Mucosa of rectum (tissue), 2 donors: ENCODE measurements at regions not wholly inside any gene's neighbourhood (a gene's known extent, or its start where the extent isn't known, plus 50 kb on each side); places are given as distances from the start of the nearest gene placed in this dataset.

Source experiments
- H3K27ac ChIP-seq, 2 donors: one replicate each; pipeline ENCODE4 v1.7.0; 2013; ENCODE audit warnings: inconsistent platforms in 2 of 2, low read depth in 2 of 2, low read length in 2 of 2
- H3K27me3 ChIP-seq, 2 donors: one replicate each; pipeline ENCODE4 v1.7.0; 2013; ENCODE audit warnings: low read length in 2 of 2; ENCODE audit not compliant: control insufficient read depth in 2 of 2, insufficient read depth in 2 of 2
- H3K36me3 ChIP-seq, 2 donors: one replicate each; pipeline ENCODE4 v1.7.0; 2013; ENCODE audit warnings: low read length in 2 of 2; ENCODE audit not compliant: control insufficient read depth in 2 of 2, insufficient read depth in 2 of 2
- H3K4me1 ChIP-seq, 2 donors: one replicate each; pipeline ENCODE4 v1.7.0; 2013; ENCODE audit warnings: low read length in 2 of 2, mild to moderate bottlenecking in 1 of 2; ENCODE audit not compliant: control insufficient read depth in 2 of 2, insufficient read depth in 2 of 2
- H3K4me3 ChIP-seq, 2 donors: one replicate each; pipeline ENCODE4 v1.7.0; 2013; ENCODE audit warnings: low read length in 2 of 2
- H3K9ac ChIP-seq, 2 donors: one replicate each; pipeline ENCODE4 v1.7.0; 2013; ENCODE audit warnings: low read length in 2 of 2, low read depth in 1 of 2, mild to moderate bottlenecking in 1 of 2
- H3K9me3 ChIP-seq, 2 donors: one replicate each; pipeline ENCODE4 v1.7.0; 2013; ENCODE audit warnings: low read length in 2 of 2; ENCODE audit not compliant: control insufficient read depth in 2 of 2
- donor health status: healthy.
- donor health status: Normal muscosa, but diverticular disease.

- no peak overlapping the region for H3K4me3 ChIP-seq
- H3K9ac ChIP-seq, result no peak overlapping the region
- H3K4me1 ChIP-seq, result no peaks in the 10 kb centered on the region
- H3K36me3 ChIP-seq, result no peaks in the 10 kb centered on the region
- H3K27ac ChIP-seq, result no peak overlapping the region
- no peaks in the 10 kb centered on the region for H3K27me3 ChIP-seq
- no peaks in the 10 kb centered on the region for H3K9me3 ChIP-seq
Observed at GRCh38 chr2:215613280-215613679, 177.4 kb upstream of the FN1 start.

GRCh38 chr2:215612786-215613185 is 176.9 kb upstream of the FN1 start:
- Histone ChIP-seq H3K27me3 (no peaks in the 10 kb centered on the region), H3K4me3 (no peak overlapping the region), H3K27ac (no peak overlapping the region), H3K36me3 (no peaks in the 10 kb centered on the region), H3K9ac (no peak overlapping the region), H3K4me1 (no peaks in the 10 kb centered on the region), H3K9me3 (no peaks in the 10 kb centered on the region)

- Histone ChIP-seq H3K9ac (no peak overlapping the region), H3K36me3 (no peaks in the 10 kb centered on the region), H3K27me3 (no peaks in the 10 kb centered on the region), H3K27ac (no peak overlapping the region), H3K4me1 (no peaks in the 10 kb centered on the region), H3K9me3 (no peaks in the 10 kb centered on the region), H3K4me3 (no peak overlapping the region)
Observed at GRCh38 chr2:215611609-215612386, 175.9 kb upstream of the FN1 start.

- Histone ChIP-seq H3K4me3 (no peak overlapping the region), H3K27ac (no peak overlapping the region), H3K36me3 (no peaks in the 10 kb centered on the region), H3K9me3 (no peaks in the 10 kb centered on the region), H3K9ac (no peak overlapping the region), H3K4me1 (no peaks in the 10 kb centered on the region), H3K27me3 (no peaks in the 10 kb centered on the region)
Observed at GRCh38 chr2:215609089-215610032, 173.5 kb upstream of the FN1 start.

GRCh38 chr2:215607766-215608165 is 171.9 kb upstream of the FN1 start:
- no peaks in the 10 kb centered on the region for H3K9me3 ChIP-seq
- no peak overlapping the region for H3K9ac ChIP-seq
- H3K4me1 ChIP-seq, result no peaks in the 10 kb centered on the region
- H3K4me3 ChIP-seq, result no peak overlapping the region
- no peaks in the 10 kb centered on the region for H3K27me3 ChIP-seq
- H3K27ac ChIP-seq, result no peak overlapping the region
- no peaks in the 10 kb centered on the region for H3K36me3 ChIP-seq

GRCh38 chr2:215606219-215606618 is 170.4 kb upstream of the FN1 start:
- Histone ChIP-seq H3K36me3 (no peaks in the 10 kb centered on the region), H3K27me3 (no peaks in the 10 kb centered on the region), H3K9ac (no peak overlapping the region), H3K9me3 (no peaks in the 10 kb centered on the region), H3K4me3 (no peak overlapping the region), H3K27ac (no peak overlapping the region), H3K4me1 (no peaks in the 10 kb centered on the region)

GRCh38 chr2:215605214-215605613 is 169.3 kb upstream of the FN1 start:
- Histone ChIP-seq H3K36me3 (no peaks in the 10 kb centered on the region), H3K27me3 (no peaks in the 10 kb centered on the region), H3K9ac (no peak overlapping the region), H3K4me3 (no peak overlapping the region), H3K27ac (no peak overlapping the region), H3K4me1 (no peaks in the 10 kb centered on the region), H3K9me3 (no peaks in the 10 kb centered on the region)

GRCh38 chr2:215604606-215605005 is 168.7 kb upstream of the FN1 start:
- Histone ChIP-seq H3K36me3 (no peaks in the 10 kb centered on the region), H3K4me1 (no peaks in the 10 kb centered on the region), H3K27ac (no peak overlapping the region), H3K27me3 (no peaks in the 10 kb centered on the region), H3K9ac (no peak overlapping the region), H3K9me3 (no peaks in the 10 kb centered on the region), H3K4me3 (no peak overlapping the region)

- Histone ChIP-seq H3K36me3 (no peaks in the 10 kb centered on the region), H3K9me3 (no peaks in the 10 kb centered on the region), H3K27me3 (no peaks in the 10 kb centered on the region), H3K27ac (no peak overlapping the region), H3K4me1 (no peaks in the 10 kb centered on the region), H3K9ac (no peak overlapping the region), H3K4me3 (no peak overlapping the region)
Observed at GRCh38 chr2:215603440-215603839, 167.6 kb upstream of the FN1 start.

GRCh38 chr2:215602997-215603396 is 167.1 kb upstream of the FN1 start:
- no peak overlapping the region for H3K4me3 ChIP-seq
- H3K27me3 ChIP-seq, result no peaks in the 10 kb centered on the region
- no peak overlapping the region for H3K27ac ChIP-seq

More at GRCh38 chr2:215602997-215603396, 167.1 kb upstream of the FN1 start:
- Histone ChIP-seq H3K9ac (no peak overlapping the region), H3K4me1 (no peaks in the 10 kb centered on the region), H3K36me3 (no peaks in the 10 kb centered on the region), H3K9me3 (no peaks in the 10 kb centered on the region)
